ENCODE measurements at regions not wholly inside any gene's neighbourhood (a gene's known extent, or its start where the extent isn't known, plus 50 kb on each side); places are given as distances from the start of the nearest gene placed in this dataset.

DNA sequence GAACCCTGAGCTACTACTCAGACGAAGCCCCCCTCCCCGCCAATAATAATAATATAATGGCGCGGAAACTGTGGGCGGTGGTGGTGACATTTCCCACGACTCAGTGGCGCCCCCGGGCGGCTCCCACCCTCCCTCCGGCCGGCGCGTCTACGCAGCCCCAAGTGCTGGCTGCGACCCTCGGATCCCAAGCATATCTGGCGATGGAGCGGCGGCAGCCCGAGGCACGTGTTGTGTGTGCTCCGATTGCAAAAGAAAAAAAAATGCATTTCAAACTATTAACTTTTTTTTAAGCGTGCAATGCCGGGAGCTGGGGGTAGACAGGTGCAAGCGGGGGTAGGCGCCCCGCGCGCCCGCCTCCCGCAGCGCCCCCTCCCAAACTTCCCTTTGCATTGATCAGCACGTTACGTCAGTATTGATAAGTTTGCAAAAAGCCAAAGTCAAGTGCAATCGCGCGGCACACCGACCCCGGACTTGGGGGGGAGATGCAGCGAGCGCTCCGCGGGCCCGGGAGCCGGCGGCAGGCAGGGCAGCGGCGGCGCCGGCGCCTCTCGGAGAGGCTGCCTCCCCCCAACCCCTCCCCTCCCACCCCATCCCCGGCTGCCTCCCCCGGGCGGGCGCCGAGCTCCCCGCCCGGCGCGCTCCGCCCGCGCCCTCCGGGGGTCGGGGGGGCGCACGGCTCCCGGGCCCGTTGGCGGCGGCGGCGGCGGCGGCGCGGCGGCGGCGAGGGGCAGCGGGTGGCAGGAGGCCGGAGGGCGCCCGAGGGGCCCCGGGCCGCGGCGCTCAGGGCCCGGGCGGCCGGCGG is 113.1 kb upstream of the MYL2 start (continued):
- TF ChIP-seq CTCF (IDR thresholded peaks at IDR 0.05; ENCODE audit: control extremely low read depth in 1 of 3, insufficient read depth in 1 of 3, low read depth in 1 of 3, low read length in 3 of 3) (peak; percentile 59 to 84 (median 69)), SP4 (IDR thresholded peaks at IDR 0.05; ENCODE audit: low read length) (no peak), BACH1 (IDR thresholded peaks at IDR 0.05; ENCODE audit: low read length) (peak; percentile 82), SIX5 (IDR thresholded peaks at IDR 0.05; ENCODE audit: low read depth, low read length) (no peak), TCF12 (IDR thresholded peaks at IDR 0.05; ENCODE audit: low read depth, low read length) (no peak), HDAC2 (IDR thresholded peaks at IDR 0.05; ENCODE audit: borderline replicate concordance in 1 of 2, low read depth in 2 of 2, low read length in 2 of 2) (peak in 1 of 2 experiments; percentile 96; a peak in 3 of 4 replicates), YY1 (IDR thresholded peaks at IDR 0.05; ENCODE audit: low read depth, low read length) (0 out of 2 replicates have a peak, but pooled peaks have one; percentile 47), POLR2AphosphoS5 (IDR thresholded peaks at IDR 0.05; ENCODE audit: low read depth, low read length) (no peak), RXRA (IDR thresholded peaks at IDR 0.05; ENCODE audit: insufficient read depth, low read depth, low read length) (no peak), POLR2A (IDR thresholded peaks at IDR 0.05; ENCODE audit: control extremely low read depth in 1 of 2, low read depth in 2 of 2, low read length in 2 of 2) (no peak)
- TF ChIP-seq, protein P1, sequence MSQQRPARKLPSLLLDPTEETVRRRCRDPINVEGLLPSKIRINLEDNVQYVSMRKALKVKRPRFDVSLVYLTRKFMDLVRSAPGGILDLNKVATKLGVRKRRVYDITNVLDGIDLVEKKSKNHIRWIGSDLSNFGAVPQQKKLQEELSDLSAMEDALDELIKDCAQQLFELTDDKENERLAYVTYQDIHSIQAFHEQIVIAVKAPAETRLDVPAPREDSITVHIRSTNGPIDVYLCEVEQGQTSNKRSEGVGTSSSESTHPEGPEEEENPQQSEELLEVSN (IDR thresholded peaks at IDR 0.05) = peak; percentile 61
